D721Med (cell line): ENCODE measurements at regions not wholly inside any gene's neighbourhood (a gene's known extent, or its start where the extent isn't known, plus 50 kb on each side); places are given as distances from the start of the nearest gene placed in this dataset.

Source experiments
- DNase-seq: peaks from one replicate; pipeline ENCODE4 v3.0.0; 2011; ENCODE audit warnings: low spot score; ENCODE audit not compliant: insufficient read length
- FAIRE-seq: peaks from 2 replicates; lab custom pipeline; 2011; peaks lifted over from hg19 to GRCh38; lab: Jason Lieb, UNC
- CTCF ChIP-seq: IDR thresholded peaks from 2 replicates; pipeline ENCODE4 v1.5.1; 2012; ENCODE audit warnings: mild to moderate bottlenecking, control low read depth; ENCODE audit not compliant: insufficient read depth; ENCODE audit errors: missing control alignments

- TF ChIP-seq CTCF, result no peak
- DNase-seq (no peak), FAIRE-seq (no peak)
These were observed 199.0 kb downstream of the RNF144B start for GRCh38 chr6:18586133-18586532.

- FAIRE-seq (peak; percentile 81), DNase-seq (peak; percentile 16)
- TF ChIP-seq CTCF, result peak; percentile 96
These were observed 208.8 kb downstream of the RNF144B start for GRCh38 chr6:18595774-18596530.

- FAIRE-seq (no peak), DNase-seq (no peak)
- TF ChIP-seq CTCF, result no peak
These were observed 209.3 kb downstream of the RNF144B start for GRCh38 chr6:18596531-18596835.

GRCh38 chr6:18598551-18599264 is 211.6 kb downstream of the RNF144B start:
- FAIRE-seq, result no peak
- DNase-seq, result no peak
- TF ChIP-seq CTCF, result no peak

- DNase-seq, result no peak
- no peak for FAIRE-seq
- TF ChIP-seq CTCF, result no peak
These were observed 213.1 kb downstream of the RNF144B start for GRCh38 chr6:18600255-18600654.

- FAIRE-seq, result no peak
- TF ChIP-seq CTCF, result no peak
- no peak for DNase-seq
These were observed 214.4 kb downstream of the RNF144B start for GRCh38 chr6:18601516-18602020.

- DNase-seq, result no peak
- TF ChIP-seq CTCF, result no peak
- FAIRE-seq, result no peak
These were observed 215.8 kb downstream of the RNF144B start for GRCh38 chr6:18602931-18603330.
